Aorta (tissue), 5 donors: ENCODE measurements at regions not wholly inside any gene's neighbourhood (a gene's known extent, or its start where the extent isn't known, plus 50 kb on each side); places are given as distances from the start of the nearest gene placed in this dataset.
A peak's percentile ranks its signal among the peaks of the same experiment; 100 is the strongest.

Source experiments
- ATAC-seq: fragments of 200-7000 bp; cut with Tn5 transposase; one replicate; pipeline ENCODE4 v1.9.1; 2022; ENCODE audit warnings: moderate library complexity; ENCODE audit not compliant: low FRiP score
- DNase-seq, 2 donors: peaks; one replicate each; pipeline ENCODE4 v3.0.0-alpha.2; 2020
- H3K27ac ChIP-seq, 2 donors: one replicate each; pipeline ENCODE4 v1.5.1; 2013; ENCODE audit warnings: low read length in 2 of 2, mild to moderate bottlenecking in 2 of 2, moderate library complexity in 2 of 2, control low read depth in 1 of 2, inconsistent platforms in 1 of 2, low read depth in 1 of 2
- H3K27me3 ChIP-seq, 2 donors: one replicate each; pipeline ENCODE4 v1.6.1; 2013; ENCODE audit warnings: control low read depth in 1 of 2, low read length in 1 of 2, mild to moderate bottlenecking in 1 of 2, moderate library complexity in 1 of 2; ENCODE audit not compliant: insufficient read depth in 2 of 2, control insufficient read depth in 1 of 2
- H3K36me3 ChIP-seq, 2 donors: one replicate each; pipeline ENCODE4 v1.6.1; 2013; ENCODE audit warnings: control low read depth in 1 of 2, low read length in 1 of 2, mild to moderate bottlenecking in 1 of 2; ENCODE audit not compliant: insufficient read depth in 2 of 2, control insufficient read depth in 1 of 2
- H3K4me1 ChIP-seq, 2 donors: one replicate each; pipeline ENCODE4 v1.6.1; 2013; ENCODE audit warnings: low read length in 2 of 2, control low read depth in 1 of 2, mild to moderate bottlenecking in 1 of 2, moderate library complexity in 1 of 2; ENCODE audit not compliant: insufficient read depth in 2 of 2, control insufficient read depth in 1 of 2
- H3K4me3 ChIP-seq, 2 donors: one replicate each; pipeline ENCODE4 v1.5.1; 2013; ENCODE audit warnings: low read length in 2 of 2, control low read depth in 1 of 2, mild to moderate bottlenecking in 1 of 2
- H3K9me3 ChIP-seq: one replicate; pipeline ENCODE4 v1.6.1; 2013; ENCODE audit warnings: mild to moderate bottlenecking, low read length; ENCODE audit not compliant: control insufficient read depth
- WGBS, 2 donors: extraction: QIAGEN DNeasy Blood & Tissue Kit; methylation state at CpG; one replicate each; pipeline ENCODE4 v1.1.7; 2013; 5-methylcytosine and 5-hydroxymethylcytosine counted together
- intact Hi-C, 2 donors: fragments of 100-400 bp; cut with DNase I; formaldehyde crosslinking; loops; one replicate each; pipeline versions ENCODE4 v1.14.2 to v1.15.0; 2022
- donor health status: healthy with polysubstance abuse.
- donor health status: Bipolar disorder and iron deficiency.
- donor health status: DM: no; HTN: no; CAD: no.
- donor health status: DM: no; HTN: no; CAD: no.
- donor health status: DM: yes; HTN: yes; CAD: no.

- Histone ChIP-seq H3K9me3 (no peaks in the 10 kb centered on the region), H3K4me1 (no peaks in the 10 kb centered on the region), H3K4me3 (no peak overlapping the region), H3K27me3 (no peaks in the 10 kb centered on the region), H3K27ac (no peak overlapping the region), H3K36me3 (no peaks in the 10 kb centered on the region)
- DNase-seq = peak in 1 of 2 donors; percentile 68
- 87 to 89% methylated on average over 33 of the region's 33 CpGs for WGBS, 2 donors
- ATAC-seq = no peak
- intact Hi-C loops = no loop called here
These were observed 66.2 kb upstream of the CTDP1 start for GRCh38 chr18:79613186-79613931.

GRCh38 chr18:79614211-79614955, 65.2 kb upstream of the CTDP1 start:
- Histone ChIP-seq H3K27me3 (no peaks in the 10 kb centered on the region), H3K27ac (no peak overlapping the region), H3K36me3 (no peaks in the 10 kb centered on the region), H3K4me1 (no peaks in the 10 kb centered on the region), H3K4me3 (no peak overlapping the region), H3K9me3 (no peaks in the 10 kb centered on the region)
- intact Hi-C loops = no loop called here
- ATAC-seq = no peak
- 92 to 94% methylated on average over 26 of the region's 26 CpGs for WGBS, 2 donors
- DNase-seq = peak in 1 of 2 donors; percentile 67

- Histone ChIP-seq H3K27ac (no peak overlapping the region), H3K9me3 (peaks cover 2% of the 10 kb centered on the region), H3K4me3 (no peak overlapping the region), H3K27me3 (no peaks in the 10 kb centered on the region), H3K4me1 (no peaks in the 10 kb centered on the region), H3K36me3 (no peaks in the 10 kb centered on the region)
- ATAC-seq (no peak), DNase-seq (peak in 1 of 2 donors; percentile 61)
- intact Hi-C loops = no loop called here
- WGBS, 2 donors = 91% methylated on average over 18 of the region's 18 CpGs
These were observed 64.5 kb upstream of the CTDP1 start for GRCh38 chr18:79615091-79615490.

GRCh38 chr18:79615586-79615985, 64.0 kb upstream of the CTDP1 start:
- Histone ChIP-seq H3K9me3 (peaks cover 2% of the 10 kb centered on the region), H3K27me3 (no peaks in the 10 kb centered on the region), H3K36me3 (no peaks in the 10 kb centered on the region), H3K4me3 (no peak overlapping the region), H3K27ac (no peak overlapping the region), H3K4me1 (no peaks in the 10 kb centered on the region)
- intact Hi-C loops = no loop called here
- WGBS, 2 donors = 69 to 71% methylated on average over 7 of the region's 7 CpGs
- DNase-seq (no peak), ATAC-seq (no peak)

- H3K9me3 ChIP-seq = peaks cover 2% of the 10 kb centered on the region
- no peaks in the 10 kb centered on the region for H3K36me3 ChIP-seq
- peak in 1 of 2 donors; percentile 75 for DNase-seq
- no peak for ATAC-seq
- intact Hi-C loops = no loop called here
- 35 to 40% methylated on average over 50 to 89 of the region's 89 CpGs for WGBS, 2 donors
- peak overlapping the region in 1 of 2 donors; percentile 28 for H3K4me3 ChIP-seq
- no peaks in the 10 kb centered on the region for H3K27me3 ChIP-seq
- H3K27ac ChIP-seq = no peak overlapping the region
- H3K4me1 ChIP-seq = no peaks in the 10 kb centered on the region
These were observed 62.7 kb upstream of the CTDP1 start for GRCh38 chr18:79616651-79617510.

- Histone ChIP-seq H3K36me3 (no peaks in the 10 kb centered on the region), H3K27me3 (no peaks in the 10 kb centered on the region), H3K9me3 (peaks cover 2% of the 10 kb centered on the region), H3K27ac (no peak overlapping the region), H3K4me3 (no peak overlapping the region), H3K4me1 (no peaks in the 10 kb centered on the region)
- DNase-seq (peak; percentile 47 to 73), ATAC-seq (no peak)
- 67 to 71% methylated on average over 75 to 79 of the region's 79 CpGs for WGBS, 2 donors
- intact Hi-C loops = no loop called here
These were observed 61.8 kb upstream of the CTDP1 start for GRCh38 chr18:79617511-79618500.

- H3K27me3 ChIP-seq = no peaks in the 10 kb centered on the region
- no peak overlapping the region for H3K27ac ChIP-seq
- H3K36me3 ChIP-seq = no peaks in the 10 kb centered on the region
- peak; percentile 30 to 42 for DNase-seq
- intact Hi-C loops = no loop called here
- no peaks in the 10 kb centered on the region for H3K4me1 ChIP-seq
- H3K9me3 ChIP-seq = peaks cover 2% of the 10 kb centered on the region
- WGBS, 2 donors = 83 to 87% methylated on average over 20 of the region's 20 CpGs
- H3K4me3 ChIP-seq = no peak overlapping the region
- ATAC-seq = no peak
These were observed 58.9 kb upstream of the CTDP1 start for GRCh38 chr18:79620576-79621165.
